WERI-Rb-1 (cell line): ENCODE measurements at regions not wholly inside any gene's neighbourhood (a gene's known extent, or its start where the extent isn't known, plus 50 kb on each side); places are given as distances from the start of the nearest gene placed in this dataset.

Experiments used
- DNase-seq: peaks from one replicate; pipeline ENCODE4 v3.0.0-alpha.2; 2020
- H3K27ac ChIP-seq: fragments of 250-450 bp; sonication (Bioruptor Pico); 2 replicates; pipeline ENCODE4 v1.5.1; 2020; ENCODE audit warnings: mild to moderate bottlenecking, moderate library complexity
- H3K27me3 ChIP-seq: fragments of 250-450 bp; sonication (Bioruptor Pico); 2 replicates; pipeline ENCODE4 v1.5.1; 2021; ENCODE audit warnings: mild to moderate bottlenecking, low read depth, moderate library complexity; ENCODE audit not compliant: insufficient read depth, severe bottlenecking
- H3K36me3 ChIP-seq: fragments of 250-450 bp; sonication (Bioruptor Pico); 2 replicates; pipeline ENCODE4 v1.5.1; 2020; ENCODE audit warnings: mild to moderate bottlenecking, moderate library complexity
- H3K4me3 ChIP-seq: 2 replicates; pipeline ENCODE4 v1.5.1; 2011; ENCODE audit warnings: low read depth, mild to moderate bottlenecking, control low read depth, low read length
- H3K9me3 ChIP-seq: fragments of 250-450 bp; sonication (Bioruptor Pico); 2 replicates; pipeline ENCODE4 v1.5.1; 2021; ENCODE audit warnings: mild to moderate bottlenecking, moderate library complexity; ENCODE audit not compliant: severe bottlenecking
- CTCF ChIP-seq: IDR thresholded peaks from 2 replicates; pipeline ENCODE4 v1.5.1; 2011; ENCODE audit warnings: low read depth, mild to moderate bottlenecking, control low read depth, inconsistent platforms, low read length

- Histone ChIP-seq H3K27ac (no peak overlapping the region), H3K27me3 (no peaks in the 10 kb centered on the region), H3K4me3 (no peak overlapping the region), H3K9me3 (no peaks in the 10 kb centered on the region), H3K36me3 (no peaks in the 10 kb centered on the region)
- TF ChIP-seq CTCF, result no peak
- no peak for DNase-seq
These were observed 897.4 kb upstream of the KLHL29 start for GRCh38 chr2:22487541-22487940.

- DNase-seq, result no peak
- Histone ChIP-seq H3K27me3 (no peaks in the 10 kb centered on the region), H3K4me3 (no peak overlapping the region), H3K9me3 (no peaks in the 10 kb centered on the region), H3K36me3 (no peaks in the 10 kb centered on the region), H3K27ac (no peak overlapping the region)
- no peak for TF ChIP-seq CTCF
These were observed 893.5 kb upstream of the KLHL29 start for GRCh38 chr2:22491442-22491841.

- TF ChIP-seq CTCF, result no peak
These were observed 890.8 kb upstream of the KLHL29 start for GRCh38 chr2:22494156-22494555.

GRCh38 chr2:22497064-22497463, 887.9 kb upstream of the KLHL29 start:
- Histone ChIP-seq H3K4me3 (no peak overlapping the region), H3K27ac (no peak overlapping the region), H3K9me3 (peaks cover 5% of the 10 kb centered on the region), H3K36me3 (no peaks in the 10 kb centered on the region), H3K27me3 (no peaks in the 10 kb centered on the region)
- no peak for DNase-seq
- TF ChIP-seq CTCF, result no peak

More at GRCh38 chr2:22494156-22494555, 890.8 kb upstream of the KLHL29 start:
- no peaks in the 10 kb centered on the region for H3K27me3 ChIP-seq
- H3K27ac ChIP-seq, result no peak overlapping the region
- no peak overlapping the region for H3K4me3 ChIP-seq
- H3K36me3 ChIP-seq, result no peaks in the 10 kb centered on the region
- peaks cover 5% of the 10 kb centered on the region for H3K9me3 ChIP-seq
- no peak for DNase-seq

- Histone ChIP-seq H3K27me3 (no peaks in the 10 kb centered on the region), H3K4me3 (no peak overlapping the region), H3K9me3 (peaks cover 5% of the 10 kb centered on the region), H3K27ac (no peak overlapping the region), H3K36me3 (no peaks in the 10 kb centered on the region)
- DNase-seq, result no peak
- TF ChIP-seq CTCF, result no peak
These were observed 887.2 kb upstream of the KLHL29 start for GRCh38 chr2:22497789-22498188.

GRCh38 chr2:22499082-22499839, 885.7 kb upstream of the KLHL29 start:
- H3K4me3 ChIP-seq, result no peak overlapping the region
- H3K27ac ChIP-seq, result no peak overlapping the region
- no peak for TF ChIP-seq CTCF
- no peak for DNase-seq
- peaks cover 5% of the 10 kb centered on the region for H3K9me3 ChIP-seq
- no peaks in the 10 kb centered on the region for H3K27me3 ChIP-seq
- H3K36me3 ChIP-seq, result no peaks in the 10 kb centered on the region
